HG03175 (cell line): ENCODE measurements at regions not wholly inside any gene's neighbourhood (a gene's known extent, or its start where the extent isn't known, plus 50 kb on each side); places are given as distances from the start of the nearest gene placed in this dataset.

Experiments used
- ATAC-seq: cut with Tn5 transposase; IDR thresholded peaks from one replicate; pipeline ENCODE4 v1.9.1; 2021; ENCODE audit warnings: mild to moderate bottlenecking, moderate library complexity; ENCODE audit not compliant: unreplicated experiment

- ATAC-seq, result no peak
Measured at GRCh38 chr5:21185536-21185935, 1197.5 kb upstream of the CDH18 start.

GRCh38 chr5:21184581-21184980 is 1196.6 kb upstream of the CDH18 start:
- no peak for ATAC-seq

GRCh38 chr5:21181609-21182125 is 1193.7 kb upstream of the CDH18 start:
- ATAC-seq, result no peak

GRCh38 chr5:21173526-21173925 is 1185.5 kb upstream of the CDH18 start:
- ATAC-seq, result no peak

GRCh38 chr5:21173036-21173435 is 1185.0 kb upstream of the CDH18 start:
- ATAC-seq, result no peak

GRCh38 chr5:21171038-21171437 is 1183.0 kb upstream of the CDH18 start:
- no peak for ATAC-seq

- no peak for ATAC-seq
Measured at GRCh38 chr5:21168557-21168956, 1180.6 kb upstream of the CDH18 start.

- no peak for ATAC-seq
Measured at GRCh38 chr5:21165344-21165743, 1177.3 kb upstream of the CDH18 start.

GRCh38 chr5:21164425-21164824 is 1176.4 kb upstream of the CDH18 start:
- no peak for ATAC-seq

GRCh38 chr5:21159510-21160059 is 1171.6 kb upstream of the CDH18 start:
- ATAC-seq, result no peak

GRCh38 chr5:21154526-21154925 is 1166.5 kb upstream of the CDH18 start:
- no peak for ATAC-seq

GRCh38 chr5:21152611-21153010 is 1164.6 kb upstream of the CDH18 start:
- no peak for ATAC-seq

- ATAC-seq, result no peak
Measured at GRCh38 chr5:21145376-21145775, 1157.4 kb upstream of the CDH18 start.

- ATAC-seq, result no peak
Measured at GRCh38 chr5:21143686-21144085, 1155.7 kb upstream of the CDH18 start.

- no peak for ATAC-seq
Measured at GRCh38 chr5:21142791-21143190, 1154.8 kb upstream of the CDH18 start.

- ATAC-seq, result no peak
Measured at GRCh38 chr5:21140987-21141386, 1153.0 kb upstream of the CDH18 start.

GRCh38 chr5:21126236-21126635 is 1138.2 kb upstream of the CDH18 start:
- no peak for ATAC-seq

GRCh38 chr5:21125238-21125983 is 1137.4 kb upstream of the CDH18 start:
- no peak for ATAC-seq

GRCh38 chr5:21121213-21121612 is 1133.2 kb upstream of the CDH18 start:
- ATAC-seq, result no peak

GRCh38 chr5:21097661-21098060 is 1109.7 kb upstream of the CDH18 start:
- no peak for ATAC-seq

GRCh38 chr5:21094619-21095018 is 1106.6 kb upstream of the CDH18 start:
- ATAC-seq, result no peak

- no peak for ATAC-seq
Measured at GRCh38 chr5:21087766-21088165, 1099.8 kb upstream of the CDH18 start.

GRCh38 chr5:21085791-21086190 is 1097.8 kb upstream of the CDH18 start:
- ATAC-seq, result no peak
